CD4-positive, CD25-positive, alpha-beta regulatory T cell (primary cell): ENCODE measurements at regions not wholly inside any gene's neighbourhood (a gene's known extent, or its start where the extent isn't known, plus 50 kb on each side); places are given as distances from the start of the nearest gene placed in this dataset.

ENCODE experiments used
- ATAC-seq, 2 donors: fragments of 150-1000 bp; cut with Tn5 transposase; one replicate each; pipeline ENCODE4 v1.10.0; 2021; ENCODE audit warnings: low read depth in 2 of 2, moderate number of reproducible peaks in 2 of 2, moderate library complexity in 1 of 2
- DNase-seq, 3 donors: peaks; one replicate each; pipeline versions ENCODE4 v3.0.0 to v3.0.0-alpha.2; 2012 to 2022; ENCODE audit warnings: mixed read lengths in 1 of 3
- H3K27ac ChIP-seq: one replicate; pipeline ENCODE4 v1.7.0; 2013; ENCODE audit warnings: mild to moderate bottlenecking, low read length; ENCODE audit not compliant: insufficient read depth, poor library complexity, severe bottlenecking
- H3K27me3 ChIP-seq: one replicate; pipeline ENCODE4 v1.7.0; 2013; ENCODE audit warnings: low read length; ENCODE audit not compliant: control insufficient read depth, insufficient read depth
- H3K36me3 ChIP-seq: one replicate; pipeline ENCODE4 v1.7.0; 2013; ENCODE audit warnings: mild to moderate bottlenecking, low read length, moderate library complexity; ENCODE audit not compliant: control insufficient read depth, insufficient read depth
- H3K4me1 ChIP-seq: 2 replicates; pipeline ENCODE4 v1.7.0; 2013; ENCODE audit warnings: mild to moderate bottlenecking, low read length; ENCODE audit not compliant: insufficient read depth, control insufficient read depth, poor library complexity, severe bottlenecking
- H3K4me3 ChIP-seq: one replicate; pipeline ENCODE4 v1.7.0; 2013; ENCODE audit warnings: low read depth, mild to moderate bottlenecking, low read length, moderate library complexity
- H3K9me3 ChIP-seq, 2 experiments: 1 replicate in 1 of 2; 2 replicates in 1 of 2; pipeline ENCODE4 v1.7.0; 2013; ENCODE audit warnings: low read length in 2 of 2, mild to moderate bottlenecking in 1 of 2, moderate library complexity in 1 of 2; ENCODE audit not compliant: control insufficient read depth in 2 of 2
- H3K27ac Mint-ChIP-seq, 3 donors: one replicate each; pipeline ENCODE4 v1.8.0; 2020 to 2022; ENCODE audit warnings: mild to moderate bottlenecking in 3 of 3, mixed read lengths in 3 of 3, moderate library complexity in 2 of 3
- H3K27me3 Mint-ChIP-seq: one replicate; pipeline ENCODE4 v1.8.0; 2022; ENCODE audit warnings: mild to moderate bottlenecking, mixed read lengths
- H3K36me3 Mint-ChIP-seq: one replicate; pipeline ENCODE4 v1.8.0; 2020; ENCODE audit warnings: mixed read lengths
- H3K4me1 Mint-ChIP-seq, 4 donors: one replicate each; pipeline ENCODE4 v1.8.0; 2020 to 2022; ENCODE audit warnings: mixed read lengths in 4 of 4, mild to moderate bottlenecking in 1 of 4
- H3K4me3 Mint-ChIP-seq, 4 donors: one replicate each; pipeline ENCODE4 v1.8.0; 2020 to 2022; ENCODE audit warnings: mild to moderate bottlenecking in 4 of 4, mixed read lengths in 4 of 4, moderate library complexity in 3 of 4
- H3K9me3 Mint-ChIP-seq, 7 donors: one replicate each; pipeline ENCODE4 v1.8.0; 2020 to 2022; ENCODE audit warnings: mixed read lengths in 7 of 7, mild to moderate bottlenecking in 3 of 7, moderate library complexity in 2 of 7

DNA sequence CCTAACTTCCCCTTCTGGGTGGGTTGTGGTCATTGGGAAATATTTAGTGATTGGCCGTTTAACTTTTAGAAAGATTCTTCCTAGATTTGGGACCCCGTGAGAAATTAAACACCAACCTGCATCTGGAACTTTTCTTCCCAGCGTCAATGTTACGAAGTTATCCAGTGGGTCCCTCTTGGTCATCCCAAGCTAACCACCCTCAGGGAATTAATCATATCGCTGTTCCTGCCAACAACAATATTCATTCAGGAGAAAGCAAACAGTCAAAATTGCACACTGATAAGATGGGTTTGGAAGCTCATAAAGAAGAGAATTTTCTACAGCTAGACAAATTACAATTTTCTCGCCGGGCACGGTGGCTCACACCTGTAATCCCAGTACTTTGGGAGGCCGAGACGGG lies 121.2 kb upstream of the STX18 start:
- peaks cover 27% of the 10 kb centered on the region for H3K36me3 Mint-ChIP-seq
- H3K27me3 Mint-ChIP-seq, result no peaks in the 10 kb centered on the region
- H3K27ac ChIP-seq, result no peak overlapping the region
- ATAC-seq (no peak), DNase-seq (no peak)
- no peaks in the 10 kb centered on the region for H3K4me1 ChIP-seq
- no peaks in the 10 kb centered on the region for H3K4me1 Mint-ChIP-seq
- no peaks in the 10 kb centered on the region for H3K27me3 ChIP-seq
- no peak overlapping the region for H3K4me3 ChIP-seq
- H3K36me3 ChIP-seq, result no peaks in the 10 kb centered on the region
- H3K4me3 Mint-ChIP-seq, result no peak overlapping the region
- no peak overlapping the region for H3K27ac Mint-ChIP-seq
- H3K9me3 ChIP-seq, result no peaks in the 10 kb centered on the region
- H3K9me3 Mint-ChIP-seq, result no peaks in the 10 kb centered on the region

DNA sequence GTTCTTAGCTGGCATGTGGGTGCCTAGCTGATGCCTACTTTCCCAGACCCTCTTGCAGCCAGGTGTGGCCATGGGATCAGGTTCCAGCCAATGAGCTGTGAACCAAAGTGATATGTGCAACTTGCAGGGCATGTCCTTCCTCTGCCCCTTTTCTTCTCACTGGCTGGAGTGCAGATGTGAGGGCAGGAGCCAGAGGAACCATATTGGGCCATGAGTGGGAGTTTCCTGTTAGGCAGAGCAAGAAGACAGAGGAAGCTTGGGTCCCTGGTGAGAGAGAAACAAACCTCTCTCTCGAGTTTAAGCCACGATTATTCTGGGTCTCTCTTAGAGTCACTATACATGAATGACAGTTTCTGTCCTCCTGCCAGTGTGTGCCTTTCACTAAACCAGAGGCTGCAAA lies 120.4 kb upstream of the STX18 start:
- ATAC-seq, result no peak
- H3K9me3 Mint-ChIP-seq, result no peaks in the 10 kb centered on the region
- no peak overlapping the region for H3K4me3 Mint-ChIP-seq
- Histone ChIP-seq H3K27me3 (no peaks in the 10 kb centered on the region), H3K9me3 (no peaks in the 10 kb centered on the region), H3K27ac (no peak overlapping the region), H3K36me3 (no peaks in the 10 kb centered on the region), H3K4me1 (no peaks in the 10 kb centered on the region), H3K4me3 (no peak overlapping the region)
- no peaks in the 10 kb centered on the region for H3K27me3 Mint-ChIP-seq
- H3K36me3 Mint-ChIP-seq, result peaks cover 34% of the 10 kb centered on the region
- H3K4me1 Mint-ChIP-seq, result no peaks in the 10 kb centered on the region
- no peak for DNase-seq
- H3K27ac Mint-ChIP-seq, result no peak overlapping the region

DNA sequence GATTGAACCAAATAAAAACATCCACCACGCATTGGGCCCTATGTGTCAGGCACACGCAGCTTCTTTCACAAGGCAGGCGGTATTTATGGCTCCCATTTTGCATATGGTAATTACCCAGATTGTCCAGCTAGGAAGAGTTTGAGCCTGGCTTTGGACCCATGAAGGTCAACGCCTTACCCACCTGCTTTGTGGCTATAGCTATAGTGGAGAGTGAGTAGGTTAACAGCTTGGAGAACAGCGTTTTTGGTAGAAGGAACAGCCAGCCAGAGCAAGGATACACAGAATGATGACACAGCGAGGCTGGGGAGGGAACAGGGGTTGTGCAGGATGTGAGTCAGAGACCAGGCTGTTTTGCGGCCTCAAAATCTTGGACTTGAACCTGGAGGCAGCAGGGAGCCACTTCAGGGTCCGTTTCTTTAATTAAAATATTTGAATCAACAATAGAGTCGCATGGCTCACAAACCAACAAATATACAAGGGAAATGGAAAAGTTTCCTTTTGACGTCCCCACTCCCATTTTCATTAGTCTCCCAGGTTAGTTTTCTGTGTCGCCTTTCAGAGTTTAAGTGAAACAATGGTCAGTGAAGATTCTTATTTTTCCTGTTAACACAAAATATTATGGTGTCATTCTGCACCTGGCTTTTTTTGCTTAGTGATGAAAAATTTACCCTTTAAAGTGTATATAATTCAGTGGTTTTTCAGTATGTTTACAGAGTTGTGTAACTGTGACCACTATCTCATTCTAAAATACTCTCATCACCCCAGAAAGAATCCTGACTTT lies 118.2 kb upstream of the STX18 start:
- H3K9me3 Mint-ChIP-seq, result no peaks in the 10 kb centered on the region
- H3K27ac ChIP-seq, result no peak overlapping the region
- no peaks in the 10 kb centered on the region for H3K4me1 ChIP-seq
- ATAC-seq (no peak), DNase-seq (no peak)
- no peaks in the 10 kb centered on the region for H3K27me3 Mint-ChIP-seq
- H3K4me1 Mint-ChIP-seq, result no peaks in the 10 kb centered on the region
- no peaks in the 10 kb centered on the region for H3K27me3 ChIP-seq
- H3K36me3 Mint-ChIP-seq, result peaks cover 34% of the 10 kb centered on the region
- no peak overlapping the region for H3K4me3 Mint-ChIP-seq
- H3K36me3 ChIP-seq, result no peaks in the 10 kb centered on the region
- H3K27ac Mint-ChIP-seq, result no peak overlapping the region
- no peaks in the 10 kb centered on the region for H3K9me3 ChIP-seq
- H3K4me3 ChIP-seq, result no peak overlapping the region

DNA sequence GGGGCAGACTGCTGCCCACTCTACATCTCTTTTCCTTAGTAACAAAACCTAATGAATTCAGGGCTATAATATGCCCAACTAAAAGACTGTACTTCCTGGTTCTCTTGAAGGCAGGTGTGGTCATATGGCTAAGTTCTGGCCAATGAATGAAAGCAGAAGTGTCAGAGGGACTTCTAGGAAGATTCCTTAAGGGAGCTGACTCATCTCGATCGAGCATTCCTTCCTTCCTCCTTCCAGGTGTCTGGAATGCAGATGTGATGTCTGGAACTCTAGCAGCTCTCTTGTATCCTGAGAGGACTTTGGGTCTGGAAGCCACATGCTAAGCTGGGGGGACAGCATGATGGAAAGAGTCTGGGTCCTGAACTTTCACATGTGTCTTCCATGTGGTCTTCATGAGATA lies 116.2 kb upstream of the STX18 start:
- peaks cover 30% of the 10 kb centered on the region for H3K36me3 Mint-ChIP-seq
- ATAC-seq (no peak), DNase-seq (no peak)
- Histone ChIP-seq H3K27me3 (no peaks in the 10 kb centered on the region), H3K4me3 (no peak overlapping the region), H3K27ac (no peak overlapping the region), H3K9me3 (no peaks in the 10 kb centered on the region), H3K4me1 (no peaks in the 10 kb centered on the region), H3K36me3 (no peaks in the 10 kb centered on the region)
- no peaks in the 10 kb centered on the region for H3K27me3 Mint-ChIP-seq
- no peaks in the 10 kb centered on the region for H3K4me1 Mint-ChIP-seq
- no peak overlapping the region for H3K27ac Mint-ChIP-seq
- H3K4me3 Mint-ChIP-seq, result no peak overlapping the region
- H3K9me3 Mint-ChIP-seq, result no peaks in the 10 kb centered on the region

DNA sequence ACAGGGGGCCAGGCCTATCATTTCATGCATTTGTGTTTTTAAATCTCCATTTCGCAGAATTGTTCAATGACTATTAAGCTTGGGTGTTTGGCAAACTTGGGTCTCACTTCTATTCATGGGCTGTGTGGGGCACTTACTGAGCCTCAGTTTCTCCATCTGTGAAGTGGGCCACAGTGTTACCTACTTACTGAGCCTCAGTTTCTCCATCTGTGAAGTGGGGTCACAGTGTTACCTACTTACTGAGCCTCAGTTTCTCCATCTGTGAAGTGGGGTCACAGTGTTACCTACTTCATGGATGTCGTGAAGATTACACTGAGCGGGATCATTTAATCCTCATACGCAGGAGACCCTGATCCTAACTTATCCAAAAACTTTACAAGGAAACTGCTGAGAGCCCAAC lies 115.1 kb upstream of the STX18 start:
- H3K27ac Mint-ChIP-seq, result no peak overlapping the region
- no peak for DNase-seq
- Histone ChIP-seq H3K27me3 (no peaks in the 10 kb centered on the region), H3K36me3 (no peaks in the 10 kb centered on the region), H3K27ac (no peak overlapping the region), H3K4me1 (no peaks in the 10 kb centered on the region), H3K9me3 (no peaks in the 10 kb centered on the region), H3K4me3 (no peak overlapping the region)
- no peaks in the 10 kb centered on the region for H3K27me3 Mint-ChIP-seq
- no peaks in the 10 kb centered on the region for H3K9me3 Mint-ChIP-seq
- H3K4me1 Mint-ChIP-seq, result no peaks in the 10 kb centered on the region
- peaks cover 32% of the 10 kb centered on the region for H3K36me3 Mint-ChIP-seq
- no peak for ATAC-seq
- no peak overlapping the region for H3K4me3 Mint-ChIP-seq

DNA sequence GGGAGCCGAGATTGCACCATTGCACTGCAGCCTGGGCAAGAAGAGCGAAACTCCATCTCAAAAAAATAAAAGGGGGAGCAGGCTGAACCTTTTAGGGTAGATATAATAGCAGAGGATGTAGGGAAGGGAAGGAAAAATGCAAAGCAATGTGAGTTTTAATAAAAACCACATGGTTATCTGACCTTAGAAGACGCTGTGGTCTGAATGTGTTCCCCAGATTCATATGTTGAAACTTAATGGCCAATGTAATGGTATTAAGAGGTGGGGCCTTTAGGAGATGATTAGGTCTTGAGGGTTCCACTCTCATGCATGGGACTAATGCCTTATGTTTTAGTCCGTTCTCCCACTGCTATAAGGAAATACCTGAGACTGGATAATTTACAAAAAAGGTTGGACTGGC lies 114.1 kb upstream of the STX18 start:
- DNase-seq (no peak), ATAC-seq (no peak)
- no peaks in the 10 kb centered on the region for H3K9me3 Mint-ChIP-seq
- no peaks in the 10 kb centered on the region for H3K9me3 ChIP-seq
- H3K4me3 ChIP-seq, result no peak overlapping the region
- H3K27me3 Mint-ChIP-seq, result no peaks in the 10 kb centered on the region
- H3K27ac Mint-ChIP-seq, result no peak overlapping the region
- H3K36me3 ChIP-seq, result no peaks in the 10 kb centered on the region
- H3K27me3 ChIP-seq, result no peaks in the 10 kb centered on the region
- no peak overlapping the region for H3K4me3 Mint-ChIP-seq
- no peaks in the 10 kb centered on the region for H3K4me1 ChIP-seq
- H3K36me3 Mint-ChIP-seq, result peaks cover 32% of the 10 kb centered on the region
- H3K4me1 Mint-ChIP-seq, result no peaks in the 10 kb centered on the region
- H3K27ac ChIP-seq, result no peak overlapping the region

DNA sequence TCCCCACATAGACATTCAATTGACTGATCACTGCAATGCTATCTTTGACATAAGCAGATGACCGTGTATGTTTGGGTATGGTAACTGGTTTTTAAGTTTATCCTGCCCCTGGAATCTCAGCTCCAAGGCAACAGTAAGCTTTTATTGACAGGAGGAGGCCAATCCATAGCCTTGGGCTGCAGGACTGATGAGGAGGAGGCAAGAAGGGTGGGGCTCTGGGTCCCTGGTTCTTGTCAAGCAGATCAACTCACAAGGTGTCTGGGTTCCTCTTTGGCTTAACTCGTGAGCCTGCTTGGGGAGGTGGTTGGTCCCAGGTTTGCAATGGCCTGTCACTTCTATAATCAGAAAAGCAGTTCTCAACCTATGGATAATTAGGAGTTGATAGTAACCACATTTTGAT lies 113.2 kb upstream of the STX18 start:
- no peaks in the 10 kb centered on the region for H3K27me3 ChIP-seq
- H3K27ac ChIP-seq, result no peak overlapping the region
- no peaks in the 10 kb centered on the region for H3K9me3 ChIP-seq
- DNase-seq (no peak), ATAC-seq (no peak)
- Mint-ChIP-seq H3K27me3 (no peaks in the 10 kb centered on the region), H3K9me3 (no peaks in the 10 kb centered on the region), H3K27ac (no peak overlapping the region), H3K36me3 (peaks cover 38% of the 10 kb centered on the region), H3K4me3 (no peak overlapping the region), H3K4me1 (no peaks in the 10 kb centered on the region)
- no peaks in the 10 kb centered on the region for H3K36me3 ChIP-seq
- H3K4me3 ChIP-seq, result no peak overlapping the region
- H3K4me1 ChIP-seq, result no peaks in the 10 kb centered on the region
